ENCODE measurements at regions not wholly inside any gene's neighbourhood (a gene's known extent, or its start where the extent isn't known, plus 50 kb on each side); places are given as distances from the start of the nearest gene placed in this dataset.
A peak's percentile ranks its signal among the peaks of the same experiment; 100 is the strongest.
"Not testable (repeated sequence)": the region's sequence is repeated elsewhere in the genome, so short reads cannot be mapped to it uniquely, and the experiment has no call there.

DNA sequence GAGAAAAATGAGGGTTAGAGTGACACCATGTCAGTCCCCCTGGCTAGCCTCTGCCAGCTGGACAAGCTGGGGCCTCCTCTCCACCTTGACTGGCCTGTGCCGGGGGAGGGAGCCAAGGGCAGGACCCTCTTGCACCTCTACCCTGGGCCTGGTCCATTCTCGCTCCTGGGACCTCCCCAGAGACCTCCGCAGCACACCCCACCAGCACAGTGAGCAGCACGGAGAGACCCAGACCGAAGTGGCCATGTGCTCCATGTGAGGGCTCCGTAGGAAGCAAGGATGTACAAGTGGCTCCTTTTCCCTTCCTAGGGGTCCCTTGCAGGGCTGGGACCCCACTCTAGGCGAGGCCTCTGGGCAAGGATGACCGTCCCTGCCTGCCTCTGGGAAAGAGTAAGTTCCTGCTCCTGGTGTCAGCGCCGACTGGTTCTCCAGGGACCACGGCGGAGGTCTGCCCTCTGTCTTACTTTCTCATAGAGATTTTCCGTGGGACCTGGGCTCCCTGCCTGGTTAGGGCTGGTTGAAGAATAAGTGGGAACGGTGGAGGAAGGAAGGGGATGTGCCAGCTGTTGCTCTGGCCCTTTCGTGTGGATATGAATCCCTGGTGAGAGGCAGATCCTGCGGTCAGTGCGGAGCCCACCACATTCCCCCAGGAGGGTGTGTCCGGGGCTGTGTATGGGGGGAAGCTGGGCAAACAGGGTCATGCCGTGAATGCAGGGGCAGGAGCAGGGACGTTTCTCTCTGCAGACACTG lies 124.2 kb downstream of the METRNL start:
- DNase-seq (ENCODE audit: low spot score), result no peak

DNA sequence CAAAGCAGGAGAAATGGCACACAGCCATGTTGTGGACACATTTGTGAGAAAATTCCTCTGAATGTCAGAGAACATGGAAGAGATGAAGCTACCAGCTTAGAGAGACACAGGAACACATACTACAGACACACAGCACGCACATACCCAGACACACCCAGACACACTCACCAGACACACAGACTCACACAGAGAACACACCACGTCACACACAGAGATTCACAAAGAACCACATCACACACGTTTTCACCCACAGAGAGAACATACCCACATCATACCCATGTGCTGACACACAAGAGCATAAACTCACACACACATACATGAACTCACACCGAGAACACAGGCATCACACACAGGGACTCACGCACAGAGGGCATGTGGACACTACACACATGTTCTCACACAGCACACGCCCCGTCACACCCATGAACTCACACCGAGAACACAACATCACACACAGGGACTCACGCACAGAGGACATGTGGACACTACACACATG lies 124.9 kb downstream of the METRNL start:
- no peak for DNase-seq (ENCODE audit: low spot score)

DNA sequence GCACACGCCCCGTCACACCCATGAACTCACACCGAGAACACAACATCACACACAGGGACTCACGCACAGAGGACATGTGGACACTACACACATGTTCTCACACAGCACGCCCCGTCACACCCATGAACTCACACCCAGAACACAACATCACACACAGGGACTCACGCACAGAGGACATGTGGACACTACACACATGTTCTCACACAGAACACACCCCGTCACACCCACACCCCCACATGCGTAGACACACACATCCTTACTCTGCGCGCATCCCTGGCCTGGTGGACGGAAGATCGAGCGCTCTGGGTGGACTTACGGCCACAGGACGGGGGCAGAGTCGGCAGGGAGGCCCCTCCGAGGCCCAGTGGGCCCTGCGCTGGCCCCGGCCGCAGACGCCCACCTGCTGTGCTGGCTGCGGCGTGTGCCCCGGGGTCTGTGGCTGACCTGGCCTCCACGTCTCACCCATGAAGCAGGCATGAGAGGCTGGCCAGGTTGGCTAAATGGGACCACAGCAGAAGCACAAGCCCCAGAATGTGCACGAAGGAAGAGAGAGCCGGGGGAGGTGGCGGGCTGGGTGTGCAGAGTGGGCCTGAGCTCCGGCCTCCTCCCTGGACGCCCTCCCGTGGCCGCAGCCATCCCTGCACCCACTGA lies 125.5 kb downstream of the METRNL start:
- DNase-seq (ENCODE audit: low spot score), result not testable (repeated sequence)

DNA sequence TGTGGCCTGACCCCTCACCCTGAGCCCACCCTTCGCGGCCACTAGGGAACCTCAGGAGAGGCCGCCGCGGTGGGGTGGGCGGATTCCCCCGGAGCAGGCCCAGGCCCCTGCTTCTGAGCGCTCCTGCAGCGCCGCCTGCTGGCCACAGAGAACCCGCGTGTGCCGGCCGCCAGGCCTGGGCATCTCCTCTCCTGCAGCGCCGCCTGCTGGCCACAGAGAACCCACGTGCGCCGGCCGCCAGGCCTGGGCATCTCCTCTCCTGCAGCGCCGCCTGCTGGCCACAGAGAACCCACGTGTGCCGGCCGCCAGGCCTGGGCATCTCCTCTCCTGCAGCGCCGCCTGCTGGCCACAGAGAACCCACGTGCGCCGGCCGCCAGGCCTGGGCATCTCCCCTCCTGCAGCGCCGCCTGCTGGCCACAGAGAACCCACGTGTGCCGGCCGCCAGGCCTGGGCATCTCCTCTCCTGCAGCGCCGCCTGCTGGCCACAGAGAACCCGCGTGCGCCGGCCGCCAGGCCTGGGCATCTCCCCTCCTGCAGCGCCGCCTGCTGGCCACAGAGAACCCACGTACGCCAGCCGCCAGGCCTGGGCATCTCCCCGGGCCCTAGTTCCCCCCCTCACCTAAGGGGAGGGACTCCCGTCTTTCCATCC lies 126.1 kb downstream of the METRNL start:
- DNase-seq (ENCODE audit: low spot score), result not testable (repeated sequence)

DNA sequence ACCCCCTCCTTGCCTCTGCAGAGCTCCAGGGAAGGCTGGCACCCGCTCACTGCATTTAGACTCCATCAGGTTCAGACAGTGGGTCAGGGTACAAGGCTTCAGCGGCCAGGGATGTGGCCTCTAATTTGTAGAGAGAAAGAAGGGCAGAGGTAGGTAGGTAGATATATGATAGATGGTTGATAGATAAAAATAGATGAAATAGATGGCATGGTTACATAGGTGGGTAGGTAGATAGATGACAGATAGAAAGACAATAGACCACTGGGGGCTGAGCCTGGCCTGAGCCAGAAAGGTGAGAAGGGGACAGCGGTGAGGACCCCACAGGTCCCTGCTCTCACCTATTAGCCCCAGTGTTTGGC lies 126.6 kb downstream of the METRNL start:
- not testable (repeated sequence) for DNase-seq (ENCODE audit: low spot score)

DNA sequence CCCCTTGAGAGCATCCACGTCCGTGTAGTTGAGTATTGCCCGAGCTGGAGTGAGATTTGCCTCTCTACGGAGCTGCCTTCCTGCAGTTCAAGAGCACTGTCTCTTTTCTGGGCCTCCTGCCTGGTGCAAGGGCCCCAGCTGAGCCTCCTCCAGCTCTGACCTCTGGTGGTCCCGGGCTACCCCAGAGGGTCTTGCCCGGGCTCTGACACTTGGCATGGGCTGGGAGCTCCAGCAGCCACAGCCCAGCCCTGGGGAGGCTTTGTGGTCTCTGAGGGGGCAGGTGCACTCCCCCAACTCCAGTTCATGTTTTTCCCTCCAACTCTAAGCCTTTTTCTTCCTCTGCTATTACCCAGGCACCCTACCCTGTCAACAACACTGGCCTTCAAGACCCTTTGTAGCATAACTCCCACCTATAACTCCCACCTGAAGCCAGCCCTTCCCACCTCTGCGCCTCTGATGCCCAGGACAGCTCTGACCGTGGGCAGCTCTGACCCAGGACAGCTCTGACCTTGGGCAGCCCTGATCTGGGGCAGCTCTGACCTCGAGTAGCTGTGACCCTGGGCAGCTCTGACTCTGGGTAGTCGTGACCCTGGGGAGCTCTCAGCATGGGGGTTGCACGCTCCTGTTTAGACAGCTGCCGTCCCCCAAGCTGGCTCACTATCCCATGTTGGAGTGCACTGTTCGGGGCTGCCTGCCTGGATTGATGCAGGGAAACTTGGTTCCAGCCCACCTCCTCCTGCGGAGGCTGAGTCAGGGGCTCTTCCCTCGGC lies 127.6 kb downstream of the METRNL start:
- DNase-seq (ENCODE audit: low spot score), result not testable (repeated sequence)

DNA sequence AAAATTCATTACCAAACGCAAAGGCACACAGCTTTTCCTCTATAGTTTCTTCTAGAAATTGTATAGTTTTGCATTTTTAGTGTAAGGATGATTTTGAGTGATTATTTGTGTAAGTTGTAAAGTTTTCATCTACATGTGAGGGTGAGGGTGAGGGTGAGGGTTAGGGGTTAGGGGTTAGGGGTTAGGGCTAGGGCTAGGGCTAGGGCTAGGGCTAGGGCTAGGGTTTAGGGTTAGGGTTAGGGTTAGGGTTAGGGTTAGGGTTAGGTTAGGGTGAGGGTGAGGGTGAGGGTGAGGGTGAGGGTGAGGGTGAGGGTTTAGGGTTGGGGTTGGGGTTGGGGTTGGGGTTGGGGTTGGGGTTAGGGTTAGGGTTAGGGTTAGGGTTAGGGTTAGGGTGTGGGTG lies 167.6 kb downstream of the METRNL start:
- DNase-seq (ENCODE audit: low spot score), result peak; percentile 0

Measured in pons (tissue), 1 donor.